ENCODE measurements at regions not wholly inside any gene's neighbourhood (a gene's known extent, or its start where the extent isn't known, plus 50 kb on each side); places are given as distances from the start of the nearest gene placed in this dataset.

DNA sequence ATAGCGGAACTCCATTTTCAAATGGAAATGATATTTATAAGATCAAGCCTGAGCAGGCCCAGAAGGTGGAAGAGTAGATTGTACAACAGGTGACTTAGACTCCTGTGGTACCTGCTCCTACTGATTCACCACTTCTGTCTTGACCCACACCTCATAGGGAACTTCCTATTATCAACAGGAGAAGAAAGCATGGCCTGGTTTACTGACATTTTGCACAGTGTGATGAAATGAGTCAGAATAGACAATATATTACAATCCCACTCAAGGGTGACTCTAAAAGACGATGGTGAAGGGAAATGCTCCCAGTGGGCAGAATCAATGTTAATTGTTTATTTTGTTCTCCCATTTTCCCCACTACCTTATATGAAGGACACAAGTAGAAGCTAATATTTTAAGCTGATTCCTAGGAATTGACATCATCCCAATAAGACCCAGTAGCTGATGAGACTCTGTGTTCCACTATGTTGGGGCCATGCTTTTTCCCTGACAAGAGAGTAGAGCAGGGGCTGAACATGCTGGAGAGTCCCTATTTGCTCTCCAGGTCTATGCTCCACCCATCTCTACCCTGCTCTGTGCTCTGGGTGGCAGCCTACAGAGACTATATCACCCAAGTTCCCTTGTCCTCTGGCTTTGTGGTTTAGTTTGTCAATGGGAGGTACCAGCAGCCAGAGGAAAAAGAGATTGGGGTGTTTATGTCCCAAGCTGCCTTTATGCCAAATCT lies 163.4 kb upstream of the FSTL4 start:
- TF ChIP-seq, protein P1, sequence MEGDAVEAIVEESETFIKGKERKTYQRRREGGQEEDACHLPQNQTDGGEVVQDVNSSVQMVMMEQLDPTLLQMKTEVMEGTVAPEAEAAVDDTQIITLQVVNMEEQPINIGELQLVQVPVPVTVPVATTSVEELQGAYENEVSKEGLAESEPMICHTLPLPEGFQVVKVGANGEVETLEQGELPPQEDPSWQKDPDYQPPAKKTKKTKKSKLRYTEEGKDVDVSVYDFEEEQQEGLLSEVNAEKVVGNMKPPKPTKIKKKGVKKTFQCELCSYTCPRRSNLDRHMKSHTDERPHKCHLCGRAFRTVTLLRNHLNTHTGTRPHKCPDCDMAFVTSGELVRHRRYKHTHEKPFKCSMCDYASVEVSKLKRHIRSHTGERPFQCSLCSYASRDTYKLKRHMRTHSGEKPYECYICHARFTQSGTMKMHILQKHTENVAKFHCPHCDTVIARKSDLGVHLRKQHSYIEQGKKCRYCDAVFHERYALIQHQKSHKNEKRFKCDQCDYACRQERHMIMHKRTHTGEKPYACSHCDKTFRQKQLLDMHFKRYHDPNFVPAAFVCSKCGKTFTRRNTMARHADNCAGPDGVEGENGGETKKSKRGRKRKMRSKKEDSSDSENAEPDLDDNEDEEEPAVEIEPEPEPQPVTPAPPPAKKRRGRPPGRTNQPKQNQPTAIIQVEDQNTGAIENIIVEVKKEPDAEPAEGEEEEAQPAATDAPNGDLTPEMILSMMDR (conservative IDR thresholded peaks at IDR 0.05), result no peak
- no peak for TF ChIP-seq ZFX (IDR thresholded peaks at IDR 0.05)
